DMS153 (cell line): ENCODE measurements at regions not wholly inside any gene's neighbourhood (a gene's known extent, or its start where the extent isn't known, plus 50 kb on each side); places are given as distances from the start of the nearest gene placed in this dataset.

ENCODE experiments used
- DNase-seq: peaks from one replicate; lab custom pipeline; 2025; lab: John Stamatoyannopoulos, UW

GRCh38 chr5:98065261-98065909, 708.1 kb upstream of the RGMB start:
- DNase-seq: no peak

- no peak for DNase-seq
Observed at GRCh38 chr5:98066910-98067309, 706.6 kb upstream of the RGMB start.

- DNase-seq: no peak
Observed at GRCh38 chr5:98069876-98070512, 703.5 kb upstream of the RGMB start.

- DNase-seq: no peak
Observed at GRCh38 chr5:98072921-98073320, 700.5 kb upstream of the RGMB start.

- no peak for DNase-seq
Observed at GRCh38 chr5:98076501-98076900, 697.0 kb upstream of the RGMB start.

- no peak for DNase-seq
Observed at GRCh38 chr5:98085593-98085992, 687.9 kb upstream of the RGMB start.

- DNase-seq: no peak
Observed at GRCh38 chr5:98095072-98095471, 678.4 kb upstream of the RGMB start.

GRCh38 chr5:98096155-98096554, 677.3 kb upstream of the RGMB start:
- no peak for DNase-seq

- no peak for DNase-seq
Observed at GRCh38 chr5:98099448-98100105, 673.9 kb upstream of the RGMB start.

- no peak for DNase-seq
Observed at GRCh38 chr5:98101131-98101530, 672.3 kb upstream of the RGMB start.

- DNase-seq: no peak
Observed at GRCh38 chr5:98102936-98103335, 670.5 kb upstream of the RGMB start.

GRCh38 chr5:98103807-98104206, 669.7 kb upstream of the RGMB start:
- DNase-seq: no peak

GRCh38 chr5:98104454-98105188, 668.8 kb upstream of the RGMB start:
- no peak for DNase-seq

GRCh38 chr5:98105681-98106080, 667.8 kb upstream of the RGMB start:
- no peak for DNase-seq

GRCh38 chr5:98106116-98107031, 667.1 kb upstream of the RGMB start:
- DNase-seq: no peak

- DNase-seq: no peak
Observed at GRCh38 chr5:98108497-98108896, 665.0 kb upstream of the RGMB start.

GRCh38 chr5:98109561-98110006, 663.9 kb upstream of the RGMB start:
- no peak for DNase-seq

GRCh38 chr5:98110282-98110691, 663.2 kb upstream of the RGMB start:
- DNase-seq: no peak

GRCh38 chr5:98110791-98111190, 662.7 kb upstream of the RGMB start:
- no peak for DNase-seq

- DNase-seq: no peak
Observed at GRCh38 chr5:98111686-98112085, 661.8 kb upstream of the RGMB start.
